ENCODE measurements at regions not wholly inside any gene's neighbourhood (a gene's known extent, or its start where the extent isn't known, plus 50 kb on each side); places are given as distances from the start of the nearest gene placed in this dataset.

GRCh38 chr9:16266648-16267276 lies 603.7 kb downstream of the BNC2 start:
- Histone ChIP-seq H3K9me3 (ENCODE audit: insufficient read depth, low read depth) (no peaks in the 10 kb centered on the region), H3K9me2 (ENCODE audit: insufficient read depth) (no peaks in the 10 kb centered on the region), H3K27ac (peak overlapping the region; percentile 67), H3K36me3 (ENCODE audit: low read depth) (no peaks in the 10 kb centered on the region), H2AFZ (0 out of 2 replicates have a peak overlapping the region, but pooled peaks have one; percentile 73), H3K4me3 (peak overlapping the region; percentile 46; the same call in 1 of the 2 replicates), H3F3A (ENCODE audit: insufficient read depth, low read depth) (0 out of 2 replicates have a peak, but pooled peaks cover 11% of the 10 kb centered on the region), H3K79me2 (ENCODE audit: low read depth) (no peaks in the 10 kb centered on the region), H3K4me1 (replicated peaks; ENCODE audit: insufficient read depth) (peaks cover 33% of the 10 kb centered on the region), H3K27me3 (ENCODE audit: insufficient read depth, low read depth) (no peaks in the 10 kb centered on the region), H3K4me2 (peak overlapping the region; percentile 78), H4K20me1 (ENCODE audit: insufficient read depth) (no peaks in the 10 kb centered on the region)
- no peak for DNase-seq
- ChIA-PET CTCF (no interaction called here), POLR2A (ENCODE audit: unreplicated experiment) (no interaction called here)
- TF ChIP-seq CTCF (conservative IDR thresholded peaks at IDR 0.05), result peak; percentile 61
- no peak for TF ChIP-seq EZH2 (IDR thresholded peaks at IDR 0.05; ENCODE audit: low read depth)
- BruUV-seq (replicated peaks), result no TSS peak
- intact Hi-C loops (cut with micrococcal nuclease; ENCODE audit: unreplicated experiment), result loop anchor here (2.0 kb wide), 1 partner anchor 70 kb away; no protein-coding TSS in a partner anchor

- H3K4me2 ChIP-seq, result peak overlapping the region; percentile 78
- H3K36me3 ChIP-seq (ENCODE audit: low read depth), result no peaks in the 10 kb centered on the region
- H3K27me3 ChIP-seq (ENCODE audit: insufficient read depth, low read depth), result no peaks in the 10 kb centered on the region
- TF ChIP-seq EZH2 (IDR thresholded peaks at IDR 0.05; ENCODE audit: low read depth) (no peak), CTCF (conservative IDR thresholded peaks at IDR 0.05) (no peak)
- H3K9me3 ChIP-seq (ENCODE audit: insufficient read depth, low read depth), result no peaks in the 10 kb centered on the region
- DNase-seq, result peak; percentile 19 to 80
- peak overlapping the region; percentile 67 for H3K27ac ChIP-seq
- 0 out of 2 replicates have a peak, but pooled peaks cover 6% of the 10 kb centered on the region for H3F3A ChIP-seq (ENCODE audit: insufficient read depth, low read depth)
- no peaks in the 10 kb centered on the region for H3K9me2 ChIP-seq (ENCODE audit: insufficient read depth)
- H3K4me1 ChIP-seq (replicated peaks; ENCODE audit: insufficient read depth), result peaks cover 26% of the 10 kb centered on the region
- no peaks in the 10 kb centered on the region for H4K20me1 ChIP-seq (ENCODE audit: insufficient read depth)
- intact Hi-C loops (cut with micrococcal nuclease; ENCODE audit: unreplicated experiment), result loop anchor here (2.0 kb wide), 1 partner anchor 69 kb away; no protein-coding TSS in a partner anchor
- peak overlapping the region; percentile 46; the same call in 1 of the 2 replicates for H3K4me3 ChIP-seq
- no TSS peak for BruUV-seq (replicated peaks)
- ChIA-PET POLR2A (ENCODE audit: unreplicated experiment) (no interaction called here), CTCF (no interaction called here)
- peak overlapping the region; percentile 73; the same call in 1 of the 2 replicates for H2AFZ ChIP-seq
- no peaks in the 10 kb centered on the region for H3K79me2 ChIP-seq (ENCODE audit: low read depth)
Observed at GRCh38 chr9:16267281-16268066, 603.0 kb downstream of the BNC2 start.

- Histone ChIP-seq H2AFZ (no peak overlapping the region), H3K4me3 (peak overlapping the region; percentile 46; the same call in 1 of the 2 replicates), H3K9me3 (ENCODE audit: insufficient read depth, low read depth) (no peaks in the 10 kb centered on the region), H3K79me2 (ENCODE audit: low read depth) (no peaks in the 10 kb centered on the region), H3K4me1 (replicated peaks; ENCODE audit: insufficient read depth) (peaks cover 18% of the 10 kb centered on the region), H3K4me2 (peak overlapping the region; percentile 78), H3K36me3 (ENCODE audit: low read depth) (no peaks in the 10 kb centered on the region), H3K27ac (peak overlapping the region; percentile 67), H3F3A (ENCODE audit: insufficient read depth, low read depth) (0 out of 2 replicates have a peak, but pooled peaks cover 4% of the 10 kb centered on the region), H4K20me1 (ENCODE audit: insufficient read depth) (no peaks in the 10 kb centered on the region), H3K27me3 (ENCODE audit: insufficient read depth, low read depth) (no peaks in the 10 kb centered on the region), H3K9me2 (ENCODE audit: insufficient read depth) (no peaks in the 10 kb centered on the region)
- no peak for DNase-seq
- ChIA-PET POLR2A (ENCODE audit: unreplicated experiment) (no interaction called here), CTCF (no interaction called here)
- intact Hi-C loops (cut with micrococcal nuclease; ENCODE audit: unreplicated experiment), result no loop called here
- no TSS peak for BruUV-seq (replicated peaks)
- TF ChIP-seq CTCF (conservative IDR thresholded peaks at IDR 0.05) (no peak), EZH2 (IDR thresholded peaks at IDR 0.05; ENCODE audit: low read depth) (no peak)
Observed at GRCh38 chr9:16268067-16268881, 602.2 kb downstream of the BNC2 start.
